ENCODE measurements at regions not wholly inside any gene's neighbourhood (a gene's known extent, or its start where the extent isn't known, plus 50 kb on each side); places are given as distances from the start of the nearest gene placed in this dataset.
"Not testable (repeated sequence)": the region's sequence is repeated elsewhere in the genome, so short reads cannot be mapped to it uniquely, and the experiment has no call there.

GRCh38 chrX:47749185-47749967 is 87.3 kb upstream of the ZNF81 start:
- no peak overlapping the region for H3K4me3 ChIP-seq
- H3K4me1 ChIP-seq, result no peaks in the 10 kb centered on the region
- intact Hi-C loops (cut with DNase I), result no loop called here
- TF ChIP-seq, protein P1, sequence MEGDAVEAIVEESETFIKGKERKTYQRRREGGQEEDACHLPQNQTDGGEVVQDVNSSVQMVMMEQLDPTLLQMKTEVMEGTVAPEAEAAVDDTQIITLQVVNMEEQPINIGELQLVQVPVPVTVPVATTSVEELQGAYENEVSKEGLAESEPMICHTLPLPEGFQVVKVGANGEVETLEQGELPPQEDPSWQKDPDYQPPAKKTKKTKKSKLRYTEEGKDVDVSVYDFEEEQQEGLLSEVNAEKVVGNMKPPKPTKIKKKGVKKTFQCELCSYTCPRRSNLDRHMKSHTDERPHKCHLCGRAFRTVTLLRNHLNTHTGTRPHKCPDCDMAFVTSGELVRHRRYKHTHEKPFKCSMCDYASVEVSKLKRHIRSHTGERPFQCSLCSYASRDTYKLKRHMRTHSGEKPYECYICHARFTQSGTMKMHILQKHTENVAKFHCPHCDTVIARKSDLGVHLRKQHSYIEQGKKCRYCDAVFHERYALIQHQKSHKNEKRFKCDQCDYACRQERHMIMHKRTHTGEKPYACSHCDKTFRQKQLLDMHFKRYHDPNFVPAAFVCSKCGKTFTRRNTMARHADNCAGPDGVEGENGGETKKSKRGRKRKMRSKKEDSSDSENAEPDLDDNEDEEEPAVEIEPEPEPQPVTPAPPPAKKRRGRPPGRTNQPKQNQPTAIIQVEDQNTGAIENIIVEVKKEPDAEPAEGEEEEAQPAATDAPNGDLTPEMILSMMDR (IDR thresholded peaks at IDR 0.05), result no peak
- H3K27ac ChIP-seq, result no peak overlapping the region
- H3K36me3 ChIP-seq, result no peaks in the 10 kb centered on the region
- H3K27me3 ChIP-seq, result no peaks in the 10 kb centered on the region
- H3K9me3 ChIP-seq, result no peaks in the 10 kb centered on the region
- DNase-seq (no peak), ATAC-seq (no peak)

DNA sequence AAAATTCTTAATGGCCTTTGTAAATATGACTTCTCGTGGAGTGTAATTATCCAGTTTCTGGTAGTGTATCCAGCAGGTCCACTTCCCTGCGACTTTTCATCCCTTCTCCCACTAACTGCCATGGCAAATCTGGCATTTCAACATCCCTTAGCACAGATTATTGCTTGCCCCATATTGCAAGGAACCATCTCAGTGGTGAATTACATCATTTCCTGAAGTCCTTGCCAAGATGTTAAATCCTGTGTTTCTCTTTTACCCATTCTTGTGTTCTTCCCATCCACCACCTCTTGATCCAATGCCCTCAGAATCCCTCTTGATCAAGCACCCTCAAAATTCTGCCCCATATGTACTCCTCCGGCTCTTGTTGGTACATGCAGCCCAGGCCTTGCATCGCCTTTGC is 88.1 kb upstream of the ZNF81 start:
- Histone ChIP-seq H3K27ac (no peak overlapping the region), H3K4me3 (no peak overlapping the region), H3K9me3 (no peaks in the 10 kb centered on the region), H3K27me3 (no peaks in the 10 kb centered on the region), H3K4me1 (no peaks in the 10 kb centered on the region), H3K36me3 (no peaks in the 10 kb centered on the region)
- DNase-seq (no peak), ATAC-seq (no peak)
- intact Hi-C loops (cut with DNase I), result no loop called here
- TF ChIP-seq, protein P1 (IDR thresholded peaks at IDR 0.05), result no peak

- Histone ChIP-seq H3K4me1 (no peaks in the 10 kb centered on the region), H3K36me3 (no peaks in the 10 kb centered on the region), H3K27me3 (no peaks in the 10 kb centered on the region), H3K9me3 (no peaks in the 10 kb centered on the region), H3K4me3 (no peak overlapping the region), H3K27ac (no peak overlapping the region)
- DNase-seq (no peak), ATAC-seq (no peak)
- intact Hi-C loops (cut with DNase I), result no loop called here
- TF ChIP-seq, protein P1 (IDR thresholded peaks at IDR 0.05), result no peak
These were observed 87.5 kb upstream of the UXT start for GRCh38 chrX:47746446-47746845.

- no peak for ATAC-seq
- no peak overlapping the region for H3K4me3 ChIP-seq
These were observed 86.4 kb upstream of the UXT start for GRCh38 chrX:47745416-47745815.

DNA sequence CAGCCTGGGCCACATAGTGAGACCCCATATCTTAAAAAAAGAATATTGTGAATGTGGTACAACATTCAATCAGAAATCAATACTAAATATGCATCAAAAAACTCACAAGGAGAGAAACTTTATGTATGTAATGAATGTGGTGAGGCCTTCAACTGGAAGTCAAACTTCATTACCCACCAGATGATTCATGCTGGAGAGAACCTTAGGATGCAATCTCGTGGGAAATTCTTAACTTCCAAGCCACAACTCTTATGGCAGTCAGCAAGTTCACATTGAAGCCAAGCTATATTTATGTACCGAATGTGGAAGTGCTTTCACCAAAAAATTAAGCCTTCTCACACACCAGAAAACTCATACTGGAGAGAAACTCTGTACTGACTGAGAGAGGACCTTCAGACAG is 84.5 kb upstream of the UXT start:
- H3K36me3 ChIP-seq, result no peaks in the 10 kb centered on the region
- H3K9me3 ChIP-seq, result no peaks in the 10 kb centered on the region
- TF ChIP-seq, protein P1 (IDR thresholded peaks at IDR 0.05), result no peak
- DNase-seq (no peak), ATAC-seq (no peak)
- no peak overlapping the region for H3K4me3 ChIP-seq
- H3K4me1 ChIP-seq, result no peaks in the 10 kb centered on the region
- no peaks in the 10 kb centered on the region for H3K27me3 ChIP-seq
- intact Hi-C loops (cut with DNase I), result no loop called here
- no peak overlapping the region for H3K27ac ChIP-seq

More at GRCh38 chrX:47745416-47745815, 86.4 kb upstream of the UXT start:
- H3K27me3 ChIP-seq, result no peaks in the 10 kb centered on the region
- no peak for DNase-seq
- no peaks in the 10 kb centered on the region for H3K4me1 ChIP-seq
- H3K27ac ChIP-seq, result no peak overlapping the region
- intact Hi-C loops (cut with DNase I), result no loop called here
- TF ChIP-seq, protein P1 (IDR thresholded peaks at IDR 0.05), result no peak
- no peaks in the 10 kb centered on the region for H3K36me3 ChIP-seq
- H3K9me3 ChIP-seq, result no peaks in the 10 kb centered on the region

- H3K36me3 ChIP-seq; intact Hi-C loops (cut with DNase I); DNase-seq; H3K9me3 ChIP-seq; ATAC-seq; H3K4me3 ChIP-seq; H3K4me1 ChIP-seq; H3K27me3 ChIP-seq; H3K27ac ChIP-seq: not testable (repeated sequence)
These were observed 79.9 kb upstream of the UXT start for GRCh38 chrX:47738870-47739269.

Measured in upper lobe of right lung (tissue), 1 donor.